Endothelial cell of umbilical vein (primary cell): ENCODE measurements at regions not wholly inside any gene's neighbourhood (a gene's known extent, or its start where the extent isn't known, plus 50 kb on each side); places are given as distances from the start of the nearest gene placed in this dataset.

Experiments
- BruUV-seq: library from RNA; stranded (reverse); fragments of 400-500 nt; replicated peaks from 2 replicates; lab custom pipeline; 2021; lab: Mats Ljungman, UMichigan
- CTCF ChIA-PET: fragments of 300-600, 350-600 bp; sonication (Branson Sonifier 250); formaldehyde crosslinking; loops from one replicate; lab custom pipeline; 2021; ENCODE audit warnings: antibody characterized with exemption, inconsistent platforms; lab: Charles Lee
- POLR2A ChIA-PET: fragments of 300-600, 350-600 bp; sonication (Branson Sonifier 250); formaldehyde crosslinking; loops from one replicate; lab custom pipeline; 2021; ENCODE audit warnings: antibody characterized with exemption, inconsistent platforms; lab: Charles Lee
- DNase-seq: peaks from one replicate; pipeline ENCODE4 v3.0.0-alpha.2; 2011; ENCODE audit warnings: low read depth, low spot score
- FAIRE-seq: peaks from 2 replicates; lab custom pipeline; 2011; peaks lifted over from hg19 to GRCh38; lab: Jason Lieb, UNC
- H2AFZ ChIP-seq: 2 replicates; pipeline ENCODE4 v1.6.0; 2012; ENCODE audit warnings: low read depth, low read length, control low read depth, inconsistent platforms
- H3K27ac ChIP-seq: 2 replicates; pipeline ENCODE4 v1.5.1; 2011; ENCODE audit warnings: low read depth, mild to moderate bottlenecking, control low read depth, low read length, moderate library complexity; ENCODE audit not compliant: insufficient read depth
- H3K27me3 ChIP-seq, 2 experiments: 2 replicates each; pipeline versions ENCODE4 v1.6.0 to v1.6.1; 2011; ENCODE audit warnings: low read length in 2 of 2, mixed read lengths in 1 of 2; ENCODE audit not compliant: control insufficient read depth in 2 of 2, insufficient read depth in 2 of 2
- H3K36me3 ChIP-seq, 2 experiments: 2 replicates in 1 of 2; 3 replicates in 1 of 2; pipeline ENCODE4 v1.5.1; 2011; ENCODE audit warnings: low read length in 2 of 2, mild to moderate bottlenecking in 1 of 2, moderate library complexity in 1 of 2; ENCODE audit not compliant: control insufficient read depth in 2 of 2, insufficient read depth in 2 of 2; ENCODE audit errors: extremely low read depth in 1 of 2
- H3K4me1 ChIP-seq: 3 replicates; pipeline ENCODE4 v1.5.1; 2011; ENCODE audit warnings: mild to moderate bottlenecking, low read length; ENCODE audit not compliant: control insufficient read depth, insufficient read depth; ENCODE audit errors: extremely low read depth
- H3K4me2 ChIP-seq: 2 replicates; pipeline ENCODE4 v1.6.1; 2011; ENCODE audit warnings: low read length, control low read depth, mixed read lengths; ENCODE audit not compliant: insufficient read depth
- H3K4me3 ChIP-seq, 3 experiments: fragments of 200-600 bp in 1 of 3; sonication (generic), shearing (Covaris generic) in 1 of 3; replicated peaks in 1 of 3; 2 replicates each; pipeline ENCODE4 v1.5.1; 2011 to 2016; ENCODE audit warnings: control low read depth in 3 of 3, low read length in 3 of 3, mild to moderate bottlenecking in 2 of 3, inconsistent platforms in 1 of 3, low read depth in 1 of 3, moderate library complexity in 1 of 3; ENCODE audit not compliant: insufficient read depth in 1 of 3
- H3K79me2 ChIP-seq: 2 replicates; pipeline ENCODE4 v1.6.0; 2012; ENCODE audit warnings: low read length, inconsistent platforms; ENCODE audit not compliant: control insufficient read depth, insufficient read depth
- H3K9ac ChIP-seq: replicated peaks from 2 replicates; pipeline ENCODE3; 2011; ENCODE audit warnings: low read length, control low read depth; ENCODE audit not compliant: insufficient read depth; ENCODE audit errors: extremely low read depth
- H3K9me1 ChIP-seq: replicated peaks from 3 replicates; pipeline ENCODE4 v1.6.0; 2011; ENCODE audit warnings: mild to moderate bottlenecking, low read length; ENCODE audit not compliant: control insufficient read depth, insufficient read depth; ENCODE audit errors: extremely low read depth
- H3K9me3 ChIP-seq: replicated peaks from 2 replicates; pipeline ENCODE4 v1.5.1; 2012; ENCODE audit warnings: low read length, inconsistent platforms; ENCODE audit not compliant: control insufficient read depth, insufficient read depth
- H4K20me1 ChIP-seq: replicated peaks from 2 replicates; pipeline ENCODE3; 2011; ENCODE audit warnings: mild to moderate bottlenecking, low read length; ENCODE audit not compliant: control insufficient read depth, insufficient read depth; ENCODE audit errors: extremely low read depth
- CTCF ChIP-seq, 2 donors: IDR thresholded peaks; 1 replicate in 1 of 2; 2 replicates in 1 of 2; pipeline ENCODE4 v1.5.1; 2011; ENCODE audit warnings: low read length in 2 of 2, mild to moderate bottlenecking in 2 of 2, moderate library complexity in 2 of 2, control low read depth in 1 of 2, inconsistent platforms in 1 of 2, low read depth in 1 of 2; ENCODE audit not compliant: insufficient read depth in 1 of 2; ENCODE audit errors: extremely low read depth in 1 of 2
- EZH2 ChIP-seq: IDR thresholded peaks from 2 replicates; pipeline ENCODE4 v1.6.1; 2012; ENCODE audit warnings: borderline replicate concordance, low read depth, mild to moderate bottlenecking, moderate library complexity, low read length, inconsistent platforms; ENCODE audit not compliant: severe bottlenecking
- FOS ChIP-seq: IDR thresholded peaks from 2 replicates; pipeline ENCODE4 v1.6.1; 2011; ENCODE audit warnings: mild to moderate bottlenecking, low read length, moderate library complexity, borderline replicate concordance; ENCODE audit not compliant: insufficient read depth
- GATA2 ChIP-seq: IDR thresholded peaks from 2 replicates; pipeline ENCODE4 v1.7.0; 2011; ENCODE audit warnings: low read depth, mild to moderate bottlenecking, moderate library complexity, mixed read lengths, low read length; ENCODE audit not compliant: insufficient read length, insufficient read depth
- JUN ChIP-seq: IDR thresholded peaks from 2 replicates; pipeline ENCODE4 v1.6.1; 2011; ENCODE audit warnings: borderline replicate concordance, low read depth; ENCODE audit not compliant: insufficient read length, insufficient read depth
- MAX ChIP-seq: IDR thresholded peaks from 2 replicates; pipeline ENCODE4 v1.6.1; 2011; ENCODE audit not compliant: insufficient read depth, insufficient read length
- MYC ChIP-seq: IDR thresholded peaks from one replicate; pipeline ENCODE4 v1.6.1; 2011; ENCODE audit warnings: mild to moderate bottlenecking, low read depth, low read length
- POLR2A ChIP-seq: IDR thresholded peaks from 2 replicates; pipeline ENCODE4 v1.6.1; 2012; ENCODE audit warnings: low read depth, mild to moderate bottlenecking, control low read depth, low read length
- POLR2AphosphoS5 ChIP-seq: IDR thresholded peaks from 2 replicates; pipeline ENCODE4 v1.6.1; 2012; ENCODE audit warnings: low read depth, mild to moderate bottlenecking, control low read depth, low read length, moderate library complexity; ENCODE audit not compliant: insufficient read depth
- dilution Hi-C: fragments of 300-500 bp; cut with MboI; formaldehyde crosslinking; loops from one replicate; pipeline ENCODE4 v1.15.0; 2019; ENCODE audit warnings: low sequenced_read_pairs; ENCODE audit not compliant: extremely low pct_ligation_motif_present
- intact Hi-C: fragments of 100-400 bp; cut with micrococcal nuclease; formaldehyde crosslinking; loops from one replicate; pipeline ENCODE4 v1.10.0; 2022

- CTCF ChIA-PET = no interaction called here
- H3K9me3 ChIP-seq = no peaks in the 10 kb centered on the region
- no peak for DNase-seq
- FAIRE-seq = no peak
- H3K4me3 ChIP-seq = no peak overlapping the region
- POLR2A ChIA-PET = no interaction called here
- intact Hi-C loops (no loop called here), dilution Hi-C loops (no loop called here)
- no peak overlapping the region for H3K27ac ChIP-seq
- no peaks in the 10 kb centered on the region for H3K9me1 ChIP-seq
- H3K27me3 ChIP-seq = no peaks in the 10 kb centered on the region
- no peaks in the 10 kb centered on the region for H3K4me1 ChIP-seq
- no peaks in the 10 kb centered on the region for H4K20me1 ChIP-seq
- H3K9ac ChIP-seq = no peak overlapping the region
- no peak overlapping the region for H2AFZ ChIP-seq
- TF ChIP-seq EZH2 (no peak), GATA2 (no peak), MAX (no peak), JUN (no peak), FOS (no peak), POLR2AphosphoS5 (no peak), POLR2A (no peak), MYC (no peak), CTCF (IDR thresholded peaks at IDR 0.05; ENCODE audit: extremely low read depth in 1 of 2, insufficient read depth in 1 of 2, low read depth in 1 of 2, low read length in 2 of 2) (no peak)
- no TSS peak for BruUV-seq
- H3K79me2 ChIP-seq = no peaks in the 10 kb centered on the region
- H3K4me2 ChIP-seq = no peak overlapping the region
- no peaks in the 10 kb centered on the region for H3K36me3 ChIP-seq
Observed at GRCh38 chr11:37465221-37465620, 867.2 kb upstream of the RAG2 start.
